HCT116 (cell line): ENCODE measurements at regions not wholly inside any gene's neighbourhood (a gene's known extent, or its start where the extent isn't known, plus 50 kb on each side); places are given as distances from the start of the nearest gene placed in this dataset.

Source experiments
- ATAC-seq: fragments of 200-7000 bp; cut with Tn5 transposase; 2 replicates; pipeline ENCODE4 v1.9.1; 2020; ENCODE audit warnings: mild to moderate bottlenecking, moderate library complexity
- BruUV-seq: library from RNA; stranded (reverse); fragments of 400-500 nt; replicated peaks from 2 replicates; lab custom pipeline; 2021; lab: Mats Ljungman, UMichigan
- CTCF ChIA-PET: fragments of 300-600 bp; sonication (Branson Sonifier 250); formaldehyde crosslinking; loops from one replicate; lab custom pipeline; 2021; ENCODE audit warnings: antibody characterized with exemption; lab: Charles Lee
- POLR2A ChIA-PET: fragments of 300-600, 350-600 bp; sonication (Branson Sonifier 250); formaldehyde crosslinking; loops from one replicate; lab custom pipeline; 2021; ENCODE audit warnings: antibody characterized with exemption; lab: Charles Lee
- RAD21 ChIA-PET, 2 experiments: fragments of 300-600 bp; sonication (Branson Sonifier 250); formaldehyde crosslinking; loops; one replicate each; lab custom pipeline; 2023; ENCODE audit warnings: low total read pairs in 2 of 2; ENCODE audit not compliant: uncharacterized antibody in 2 of 2, unreplicated experiment in 2 of 2, low non-redundant PET in 1 of 2; lab: Charles Lee
- DNase-seq: peaks from one replicate; pipeline ENCODE4 v3.0.0-alpha.2; 2010; ENCODE audit warnings: low read depth, low spot score
- H2AFZ ChIP-seq: fragments of 200-600 bp; shearing (Covaris generic), sonication (generic); 2 replicates; pipeline ENCODE4 v1.6.1; 2017; ENCODE audit warnings: low read depth, mixed run types, mixed read lengths, antibody characterized with exemption, low read length; ENCODE audit not compliant: poor library complexity, severe bottlenecking
- H3K27ac ChIP-seq: 2 replicates; pipeline ENCODE4 v1.5.1; 2012; ENCODE audit warnings: low read depth, low read length
- H3K27me3 ChIP-seq: fragments of 200-600 bp; sonication (generic); 2 replicates; pipeline ENCODE4 v1.6.1; 2016; ENCODE audit warnings: mixed run types, low read length, mixed read lengths; ENCODE audit not compliant: insufficient read depth
- H3K36me3 ChIP-seq, 2 experiments: fragments of 200-500 bp in 1 of 2; fragments of 200-600 bp in 1 of 2; sonication (Bioruptor generic) in 1 of 2; sonication (generic) in 1 of 2; 2 replicates each; pipeline versions ENCODE4 v1.5.1 to v1.6.1; 2014 to 2016; ENCODE audit warnings: low read length in 2 of 2, inconsistent platforms in 1 of 2, mixed read lengths in 1 of 2, mixed run types in 1 of 2; ENCODE audit not compliant: insufficient read depth in 2 of 2, control insufficient read depth in 1 of 2
- H3K4me1 ChIP-seq, 2 experiments: fragments of 200-600 bp in 1 of 2; sonication (generic) in 1 of 2; 2 replicates each; pipeline versions ENCODE4 v1.5.1 to v1.6.1; 2012 to 2017; ENCODE audit warnings: low read length in 2 of 2, inconsistent platforms in 1 of 2, mild to moderate bottlenecking in 1 of 2, mixed read lengths in 1 of 2, mixed run types in 1 of 2, moderate library complexity in 1 of 2; ENCODE audit not compliant: insufficient read depth in 2 of 2, control insufficient read depth in 1 of 2
- H3K4me2 ChIP-seq: fragments of 200-600 bp; sonication (generic); 2 replicates; pipeline ENCODE4 v1.6.1; 2017; ENCODE audit warnings: mixed run types, low read length, mixed read lengths
- H3K4me3 ChIP-seq, 2 experiments: fragments of 200-600 bp in 1 of 2; sonication (generic) in 1 of 2; replicated peaks in 1 of 2; 2 replicates each; pipeline ENCODE4 v1.5.1; 2011 to 2016; ENCODE audit warnings: low read length in 2 of 2, control low read depth in 1 of 2, low read depth in 1 of 2, mild to moderate bottlenecking in 1 of 2, mixed read lengths in 1 of 2, mixed run types in 1 of 2
- H3K79me2 ChIP-seq: fragments of 200-600 bp; sonication (generic); 2 replicates; pipeline ENCODE4 v1.6.1; 2017; ENCODE audit warnings: mild to moderate bottlenecking, mixed run types, low read length, moderate library complexity, mixed read lengths; ENCODE audit not compliant: insufficient read depth
- H3K9ac ChIP-seq: fragments of 200-600 bp; sonication (generic); 2 replicates; pipeline ENCODE4 v1.6.1; 2016; ENCODE audit warnings: low read length, mixed read lengths
- H3K9me2 ChIP-seq: fragments of 200-600 bp; sonication (generic), shearing (Covaris generic); 2 replicates; pipeline ENCODE4 v1.6.1; 2017; ENCODE audit warnings: mixed run types, mild to moderate bottlenecking, moderate library complexity; ENCODE audit not compliant: insufficient read depth
- H3K9me3 ChIP-seq, 2 experiments: fragments of 200-500 bp in 1 of 2; fragments of 200-600 bp in 1 of 2; sonication (Bioruptor generic) in 1 of 2; sonication (generic) in 1 of 2; 2 replicates each; pipeline ENCODE4 v1.6.1; 2014 to 2017; ENCODE audit warnings: low read length in 2 of 2, mixed read lengths in 2 of 2, inconsistent platforms in 1 of 2, low read depth in 1 of 2, mild to moderate bottlenecking in 1 of 2, mixed run types in 1 of 2, moderate library complexity in 1 of 2; ENCODE audit not compliant: control insufficient read depth in 1 of 2, insufficient read depth in 1 of 2
- H4K20me1 ChIP-seq: fragments of 200-600 bp; sonication (generic), shearing (Covaris generic); 2 replicates; pipeline ENCODE4 v1.6.1; 2017; ENCODE audit warnings: mixed run types, mild to moderate bottlenecking, moderate library complexity; ENCODE audit not compliant: insufficient read depth
- CBX3 ChIP-seq: IDR thresholded peaks from 2 replicates; pipeline ENCODE4 v1.6.1; 2012; ENCODE audit warnings: low read depth
- CEBPB ChIP-seq: IDR thresholded peaks from 2 replicates; pipeline ENCODE4 v1.6.1; 2012; ENCODE audit warnings: low read depth
- ELF1 ChIP-seq: IDR thresholded peaks from 2 replicates; pipeline ENCODE4 v1.6.1; 2012; ENCODE audit warnings: low read depth, borderline replicate concordance
- EZH2 ChIP-seq: fragments of 200-600 bp; sonication (generic); IDR thresholded peaks from 2 replicates; pipeline ENCODE4 v1.6.1; 2017; ENCODE audit warnings: antibody characterized with exemption, mixed run types
- EZH2phosphoT487 ChIP-seq: fragments of 200-600 bp; IDR thresholded peaks from 2 replicates; pipeline ENCODE4 v1.6.1; 2018; ENCODE audit warnings: antibody characterized with exemption, borderline replicate concordance
- FOSL1 ChIP-seq: IDR thresholded peaks from 2 replicates; pipeline ENCODE4 v1.6.1; 2012; ENCODE audit warnings: low read depth
- JUND ChIP-seq: IDR thresholded peaks from 2 replicates; pipeline ENCODE4 v1.6.1; 2012
- POLR2A ChIP-seq: IDR thresholded peaks from 2 replicates; pipeline ENCODE4 v1.7.0; 2011; ENCODE audit warnings: borderline replicate concordance; ENCODE audit not compliant: insufficient read depth, insufficient read length; ENCODE audit errors: extremely low read depth
- POLR2AphosphoS5 ChIP-seq: IDR thresholded peaks from 2 replicates; pipeline ENCODE4 v1.6.1; 2011; ENCODE audit warnings: mild to moderate bottlenecking, low read depth, low read length, moderate library complexity
- RAD21 ChIP-seq: IDR thresholded peaks from 2 replicates; pipeline ENCODE4 v1.6.1; 2012; ENCODE audit warnings: low read depth, mild to moderate bottlenecking
- SP1 ChIP-seq: IDR thresholded peaks from 2 replicates; pipeline ENCODE4 v1.6.1; 2012; ENCODE audit warnings: low read depth
- SRF ChIP-seq: IDR thresholded peaks from 2 replicates; pipeline ENCODE4 v1.6.1; 2012; ENCODE audit warnings: low read depth
- TCF7L2 ChIP-seq: IDR thresholded peaks from 2 replicates; pipeline ENCODE4 v1.7.0; 2011; ENCODE audit warnings: borderline replicate concordance, inconsistent platforms; ENCODE audit not compliant: insufficient read depth, insufficient read length; ENCODE audit errors: extremely low read depth
- YY1 ChIP-seq: IDR thresholded peaks from 2 replicates; pipeline ENCODE4 v1.6.1; 2011; ENCODE audit warnings: low read length, low read depth, moderate library complexity, mild to moderate bottlenecking; ENCODE audit not compliant: insufficient replicate concordance; ENCODE audit errors: extremely low read depth
- ZFX ChIP-seq: fragments of 450-650 bp; IDR thresholded peaks from 2 replicates; pipeline ENCODE4 v1.6.1; 2017
- ZNF274 ChIP-seq: fragments of 200-500 bp; sonication (Bioruptor generic); IDR thresholded peaks from 2 replicates; pipeline ENCODE4 v1.6.1; 2014; ENCODE audit warnings: mild to moderate bottlenecking, low read depth, low read length, inconsistent platforms
- intact Hi-C: fragments of 100-400 bp; cut with micrococcal nuclease; formaldehyde crosslinking; loops from 2 replicates; pipeline ENCODE4 v1.10.0; 2022
- TF ChIP-seq, protein P1 (sequence below): IDR thresholded peaks from 2 replicates; pipeline ENCODE4 v1.6.1; 2012; ENCODE audit warnings: low read depth
- TF ChIP-seq, protein P2 (sequence below): IDR thresholded peaks from 2 replicates; pipeline ENCODE4 v1.6.1; 2011; ENCODE audit warnings: mild to moderate bottlenecking, low read length, moderate library complexity; ENCODE audit not compliant: insufficient replicate concordance; ENCODE audit errors: extremely low read depth
- TF ChIP-seq, protein P3 (sequence below), 3 experiments: fragments of 200-600 bp in 1 of 3; sonication (generic) in 1 of 3; IDR thresholded peaks in 2 of 3; conservative IDR thresholded peaks in 1 of 3; 2 replicates each; pipeline ENCODE4 v1.5.1; 2012 to 2017; ENCODE audit warnings: low read depth in 2 of 3, low read length in 2 of 3, antibody characterized with exemption in 1 of 3, borderline replicate concordance in 1 of 3, control low read depth in 1 of 3, mild to moderate bottlenecking in 1 of 3, mixed read lengths in 1 of 3, mixed run types in 1 of 3, moderate library complexity in 1 of 3; ENCODE audit not compliant: insufficient read depth in 1 of 3
- TF ChIP-seq, protein P4 (sequence below): IDR thresholded peaks from 2 replicates; pipeline ENCODE4 v1.6.1; 2012

DNA sequence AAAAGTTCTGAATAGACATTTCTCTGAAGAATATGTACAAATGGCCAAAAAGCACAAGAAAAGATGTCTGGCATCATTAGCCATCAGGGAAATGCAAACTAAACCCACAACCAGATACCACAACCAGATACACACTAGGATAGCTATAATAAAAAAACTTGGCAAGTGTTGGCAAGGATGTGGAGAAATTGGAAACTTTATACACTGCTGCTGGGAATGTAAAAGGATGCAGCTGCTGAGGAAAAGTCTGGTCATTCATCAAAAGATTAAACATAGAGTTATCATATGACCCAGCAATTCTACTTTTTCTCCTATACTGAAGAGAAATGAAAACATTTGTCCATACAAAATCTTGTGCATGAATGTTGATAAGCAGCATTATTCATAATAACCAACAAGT, 92.3 kb downstream of the UCHL1 start:
- Histone ChIP-seq H3K4me1 (no peaks in the 10 kb centered on the region), H4K20me1 (no peaks in the 10 kb centered on the region)
- no peak for TF ChIP-seq JUND
- TF ChIP-seq CEBPB = no peak
- no peak for TF ChIP-seq ZFX
- no peak for TF ChIP-seq YY1
- no peak for TF ChIP-seq CBX3
- no peak for TF ChIP-seq ZNF274
- no peak for TF ChIP-seq SP1
- TF ChIP-seq SRF = no peak
- no peak for TF ChIP-seq TCF7L2
- TF ChIP-seq POLR2A = no peak
- no peak for TF ChIP-seq EZH2
- TF ChIP-seq EZH2phosphoT487 = no peak
- TF ChIP-seq, protein P1, sequence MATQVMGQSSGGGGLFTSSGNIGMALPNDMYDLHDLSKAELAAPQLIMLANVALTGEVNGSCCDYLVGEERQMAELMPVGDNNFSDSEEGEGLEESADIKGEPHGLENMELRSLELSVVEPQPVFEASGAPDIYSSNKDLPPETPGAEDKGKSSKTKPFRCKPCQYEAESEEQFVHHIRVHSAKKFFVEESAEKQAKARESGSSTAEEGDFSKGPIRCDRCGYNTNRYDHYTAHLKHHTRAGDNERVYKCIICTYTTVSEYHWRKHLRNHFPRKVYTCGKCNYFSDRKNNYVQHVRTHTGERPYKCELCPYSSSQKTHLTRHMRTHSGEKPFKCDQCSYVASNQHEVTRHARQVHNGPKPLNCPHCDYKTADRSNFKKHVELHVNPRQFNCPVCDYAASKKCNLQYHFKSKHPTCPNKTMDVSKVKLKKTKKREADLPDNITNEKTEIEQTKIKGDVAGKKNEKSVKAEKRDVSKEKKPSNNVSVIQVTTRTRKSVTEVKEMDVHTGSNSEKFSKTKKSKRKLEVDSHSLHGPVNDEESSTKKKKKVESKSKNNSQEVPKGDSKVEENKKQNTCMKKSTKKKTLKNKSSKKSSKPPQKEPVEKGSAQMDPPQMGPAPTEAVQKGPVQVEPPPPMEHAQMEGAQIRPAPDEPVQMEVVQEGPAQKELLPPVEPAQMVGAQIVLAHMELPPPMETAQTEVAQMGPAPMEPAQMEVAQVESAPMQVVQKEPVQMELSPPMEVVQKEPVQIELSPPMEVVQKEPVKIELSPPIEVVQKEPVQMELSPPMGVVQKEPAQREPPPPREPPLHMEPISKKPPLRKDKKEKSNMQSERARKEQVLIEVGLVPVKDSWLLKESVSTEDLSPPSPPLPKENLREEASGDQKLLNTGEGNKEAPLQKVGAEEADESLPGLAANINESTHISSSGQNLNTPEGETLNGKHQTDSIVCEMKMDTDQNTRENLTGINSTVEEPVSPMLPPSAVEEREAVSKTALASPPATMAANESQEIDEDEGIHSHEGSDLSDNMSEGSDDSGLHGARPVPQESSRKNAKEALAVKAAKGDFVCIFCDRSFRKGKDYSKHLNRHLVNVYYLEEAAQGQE = no peak
- no peak for TF ChIP-seq ELF1
- no peak for TF ChIP-seq RAD21
- no peak for TF ChIP-seq POLR2AphosphoS5
- TF ChIP-seq, protein P2, sequence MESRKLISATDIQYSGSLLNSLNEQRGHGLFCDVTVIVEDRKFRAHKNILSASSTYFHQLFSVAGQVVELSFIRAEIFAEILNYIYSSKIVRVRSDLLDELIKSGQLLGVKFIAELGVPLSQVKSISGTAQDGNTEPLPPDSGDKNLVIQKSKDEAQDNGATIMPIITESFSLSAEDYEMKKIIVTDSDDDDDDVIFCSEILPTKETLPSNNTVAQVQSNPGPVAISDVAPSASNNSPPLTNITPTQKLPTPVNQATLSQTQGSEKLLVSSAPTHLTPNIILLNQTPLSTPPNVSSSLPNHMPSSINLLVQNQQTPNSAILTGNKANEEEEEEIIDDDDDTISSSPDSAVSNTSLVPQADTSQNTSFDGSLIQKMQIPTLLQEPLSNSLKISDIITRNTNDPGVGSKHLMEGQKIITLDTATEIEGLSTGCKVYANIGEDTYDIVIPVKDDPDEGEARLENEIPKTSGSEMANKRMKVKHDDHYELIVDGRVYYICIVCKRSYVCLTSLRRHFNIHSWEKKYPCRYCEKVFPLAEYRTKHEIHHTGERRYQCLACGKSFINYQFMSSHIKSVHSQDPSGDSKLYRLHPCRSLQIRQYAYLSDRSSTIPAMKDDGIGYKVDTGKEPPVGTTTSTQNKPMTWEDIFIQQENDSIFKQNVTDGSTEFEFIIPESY = no peak
- TF ChIP-seq, protein P3, sequence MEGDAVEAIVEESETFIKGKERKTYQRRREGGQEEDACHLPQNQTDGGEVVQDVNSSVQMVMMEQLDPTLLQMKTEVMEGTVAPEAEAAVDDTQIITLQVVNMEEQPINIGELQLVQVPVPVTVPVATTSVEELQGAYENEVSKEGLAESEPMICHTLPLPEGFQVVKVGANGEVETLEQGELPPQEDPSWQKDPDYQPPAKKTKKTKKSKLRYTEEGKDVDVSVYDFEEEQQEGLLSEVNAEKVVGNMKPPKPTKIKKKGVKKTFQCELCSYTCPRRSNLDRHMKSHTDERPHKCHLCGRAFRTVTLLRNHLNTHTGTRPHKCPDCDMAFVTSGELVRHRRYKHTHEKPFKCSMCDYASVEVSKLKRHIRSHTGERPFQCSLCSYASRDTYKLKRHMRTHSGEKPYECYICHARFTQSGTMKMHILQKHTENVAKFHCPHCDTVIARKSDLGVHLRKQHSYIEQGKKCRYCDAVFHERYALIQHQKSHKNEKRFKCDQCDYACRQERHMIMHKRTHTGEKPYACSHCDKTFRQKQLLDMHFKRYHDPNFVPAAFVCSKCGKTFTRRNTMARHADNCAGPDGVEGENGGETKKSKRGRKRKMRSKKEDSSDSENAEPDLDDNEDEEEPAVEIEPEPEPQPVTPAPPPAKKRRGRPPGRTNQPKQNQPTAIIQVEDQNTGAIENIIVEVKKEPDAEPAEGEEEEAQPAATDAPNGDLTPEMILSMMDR (IDR thresholded peaks at IDR 0.05 in 2 of 3, conservative IDR thresholded peaks at IDR 0.05 in 1 of 3; ENCODE audit: borderline replicate concordance in 1 of 3, insufficient read depth in 1 of 3, low read depth in 2 of 3, low read length in 2 of 3) = no peak
- no peak for TF ChIP-seq FOSL1
- TF ChIP-seq, protein P4, sequence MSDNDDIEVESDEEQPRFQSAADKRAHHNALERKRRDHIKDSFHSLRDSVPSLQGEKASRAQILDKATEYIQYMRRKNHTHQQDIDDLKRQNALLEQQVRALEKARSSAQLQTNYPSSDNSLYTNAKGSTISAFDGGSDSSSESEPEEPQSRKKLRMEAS = no peak
- TF ChIP-seq, all 23 proteins: peak for 0
- DNase-seq = no peak
- Histone ChIP-seq H3K27me3 (no peaks in the 10 kb centered on the region), H3K4me2 (no peak overlapping the region), H3K4me3 (no peak overlapping the region), H3K27ac (no peak overlapping the region), H3K9ac (no peak overlapping the region), H3K9me3 (no peaks in the 10 kb centered on the region), H3K36me3 (no peaks in the 10 kb centered on the region), H2AFZ (no peak overlapping the region), H3K9me2 (no peaks in the 10 kb centered on the region), H3K79me2 (no peaks in the 10 kb centered on the region)
- BruUV-seq = no TSS peak
- no peak for ATAC-seq
- RAD21 ChIA-PET = no interaction called here
- intact Hi-C loops = no loop called here
- CTCF ChIA-PET = no interaction called here
- POLR2A ChIA-PET = no interaction called here
